GM04503 (cell line): ENCODE measurements at regions not wholly inside any gene's neighbourhood (a gene's known extent, or its start where the extent isn't known, plus 50 kb on each side); places are given as distances from the start of the nearest gene placed in this dataset.
A peak's percentile ranks its signal among the peaks of the same experiment; 100 is the strongest.
"Not testable (repeated sequence)": the region's sequence is repeated elsewhere in the genome, so short reads cannot be mapped to it uniquely, and the experiment has no call there.

Experiments used
- DNase-seq: peaks from one replicate; pipeline ENCODE4 v3.0.0-alpha.2; 2012; ENCODE audit warnings: low read depth

DNA sequence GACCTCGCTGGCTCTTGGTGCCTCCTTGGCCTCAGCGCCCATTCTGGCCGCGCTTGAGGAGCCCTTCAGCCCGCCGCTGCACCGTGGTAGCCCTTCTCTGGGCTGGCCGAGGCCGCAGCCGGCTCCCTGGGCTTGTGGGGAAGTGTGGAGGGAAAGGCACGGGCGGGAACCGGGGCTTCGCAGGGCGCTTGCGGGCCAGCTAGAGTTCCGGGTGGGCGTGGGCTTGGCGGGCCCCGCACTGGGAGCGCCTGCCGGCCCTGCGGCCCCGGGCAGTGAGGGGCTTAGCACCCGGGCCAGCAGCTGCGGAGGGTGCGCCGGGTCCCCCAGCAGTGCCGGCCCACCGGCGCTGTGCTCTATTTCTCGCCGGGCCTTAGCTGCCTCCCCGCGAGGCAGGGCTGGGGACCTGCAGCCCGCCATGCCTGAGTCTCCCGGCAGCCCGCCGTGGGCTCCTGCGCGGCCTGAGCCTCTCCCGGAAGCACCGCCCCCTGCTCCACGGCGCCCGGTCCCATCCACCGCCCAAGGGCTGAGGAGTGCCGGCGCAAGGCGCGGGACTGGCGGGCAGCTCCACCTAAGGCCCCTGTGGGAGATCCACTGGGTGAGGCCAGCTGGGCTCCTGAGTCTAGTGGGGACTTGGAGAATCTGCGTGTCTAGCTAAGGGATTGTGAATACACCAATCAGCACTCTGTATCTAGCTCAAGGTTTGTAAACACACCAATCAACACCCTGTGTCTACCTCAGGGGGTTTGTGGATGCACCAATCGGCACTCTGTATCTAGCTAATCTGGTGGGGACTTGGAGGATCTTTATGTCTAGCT lies 141.1 kb downstream of the SLCO4C1 start:
- not testable (repeated sequence) for DNase-seq

DNA sequence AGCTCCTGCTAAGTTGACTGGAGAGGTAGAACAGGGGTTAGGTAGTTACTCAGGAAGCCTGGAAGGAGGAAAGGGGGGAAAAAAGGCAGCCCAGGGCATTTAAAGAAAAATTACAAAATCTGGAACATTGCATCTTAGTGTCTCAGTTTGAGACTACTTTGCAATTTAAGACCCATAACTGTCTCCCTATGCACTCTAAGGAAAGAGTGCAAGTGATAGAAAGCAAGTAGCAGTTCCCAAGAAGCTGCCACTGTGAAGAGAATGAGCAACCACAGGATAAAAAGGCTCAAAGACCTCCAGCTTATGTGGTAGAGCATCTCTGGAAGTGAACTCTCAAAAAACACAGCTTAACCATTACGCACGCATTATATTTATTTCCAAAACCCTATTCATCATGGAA lies 141.8 kb downstream of the SLCO4C1 start:
- DNase-seq = no peak

DNA sequence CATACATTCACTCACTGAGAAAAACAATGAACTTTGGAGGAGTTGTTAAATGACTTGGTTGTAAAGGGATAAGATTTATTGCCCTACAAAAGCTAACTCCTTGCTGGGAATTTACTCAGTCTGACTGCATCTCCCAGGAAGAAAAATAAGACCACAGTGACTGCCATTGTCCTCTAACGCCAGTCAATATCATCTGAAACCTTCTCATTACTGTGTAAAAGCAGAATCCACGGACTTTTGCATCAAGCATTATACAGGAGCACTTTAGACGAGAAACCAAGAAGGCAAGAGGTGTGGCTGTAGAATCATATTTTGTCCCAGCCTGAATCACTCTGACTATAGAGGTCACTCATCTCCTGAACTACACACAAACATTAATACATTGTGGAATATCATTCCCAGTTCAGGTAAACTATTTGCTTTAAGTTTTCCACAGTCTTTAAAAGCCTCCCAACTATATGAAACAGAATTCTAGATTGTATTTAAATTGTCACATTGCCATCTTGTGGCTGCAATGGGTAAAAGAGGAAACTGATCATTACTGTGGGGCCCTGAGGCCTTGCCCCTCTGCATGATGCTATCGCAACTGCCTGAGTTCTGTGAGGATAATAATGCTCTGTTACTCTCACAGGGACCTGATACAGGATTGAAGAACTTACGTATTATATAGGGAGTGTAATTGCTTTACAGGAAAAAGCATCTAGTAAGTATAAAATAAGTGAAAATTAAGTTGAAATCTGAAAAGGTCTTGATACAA lies 142.9 kb downstream of the SLCO4C1 start:
- no peak for DNase-seq

DNA sequence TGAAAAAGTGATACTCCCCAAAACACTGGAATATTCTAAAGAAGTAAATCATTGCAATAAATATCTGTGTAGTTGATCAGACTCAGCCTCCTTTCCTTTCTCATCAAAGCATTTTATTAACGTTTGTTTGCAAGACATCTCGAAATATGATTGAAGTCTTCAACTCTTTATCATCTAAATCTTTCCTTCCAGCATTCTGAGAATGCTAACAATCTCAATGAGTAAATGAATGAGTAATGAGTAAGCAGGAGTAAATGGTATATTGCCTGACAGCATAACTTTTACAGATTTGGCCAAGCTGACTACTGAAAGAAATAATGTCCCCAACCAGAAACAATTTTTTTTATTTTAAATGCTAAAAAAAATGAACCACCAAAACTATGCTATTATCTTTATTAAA lies 157.1 kb downstream of the SLCO4C1 start:
- DNase-seq = no peak

DNA sequence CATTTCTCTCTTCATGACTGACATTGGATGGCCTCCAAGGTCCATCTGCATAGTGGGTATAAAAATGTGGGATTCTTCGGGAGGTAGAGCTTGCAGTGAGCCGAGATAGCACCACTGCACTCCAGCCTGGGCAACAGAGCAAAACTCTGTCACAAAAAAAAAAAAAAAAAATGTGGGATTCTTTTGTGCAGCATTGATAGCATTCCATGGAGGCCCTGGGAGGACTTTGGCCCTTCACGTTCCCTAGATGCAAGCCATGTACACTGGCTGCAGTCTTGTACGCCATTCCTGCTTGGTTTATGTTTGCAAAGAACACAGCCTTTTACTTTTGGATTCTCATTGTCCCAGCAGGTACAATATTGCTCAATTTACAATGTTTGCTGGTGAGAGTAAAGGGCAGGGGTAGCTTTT lies 157.8 kb downstream of the SLCO4C1 start:
- DNase-seq = no peak

DNA sequence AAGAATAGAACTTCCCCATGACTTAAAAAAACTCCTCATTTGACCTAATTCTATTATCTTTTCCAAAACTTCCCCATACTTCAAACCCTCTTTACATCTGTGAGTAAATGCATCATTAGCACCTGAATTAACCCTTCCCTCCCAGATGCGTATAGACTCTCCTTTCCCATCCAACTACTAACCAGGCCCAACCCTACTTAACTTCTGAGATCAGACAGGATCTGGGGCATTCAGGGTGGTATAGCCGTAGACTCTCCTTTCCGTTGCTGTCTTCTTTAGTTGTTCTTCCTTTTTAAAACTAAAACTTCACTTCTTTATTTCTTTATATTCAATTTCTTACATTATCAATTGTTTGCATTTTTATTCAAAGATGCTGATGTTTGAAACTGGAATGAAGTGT lies 165.2 kb downstream of the SLCO4C1 start:
- no peak for DNase-seq

DNA sequence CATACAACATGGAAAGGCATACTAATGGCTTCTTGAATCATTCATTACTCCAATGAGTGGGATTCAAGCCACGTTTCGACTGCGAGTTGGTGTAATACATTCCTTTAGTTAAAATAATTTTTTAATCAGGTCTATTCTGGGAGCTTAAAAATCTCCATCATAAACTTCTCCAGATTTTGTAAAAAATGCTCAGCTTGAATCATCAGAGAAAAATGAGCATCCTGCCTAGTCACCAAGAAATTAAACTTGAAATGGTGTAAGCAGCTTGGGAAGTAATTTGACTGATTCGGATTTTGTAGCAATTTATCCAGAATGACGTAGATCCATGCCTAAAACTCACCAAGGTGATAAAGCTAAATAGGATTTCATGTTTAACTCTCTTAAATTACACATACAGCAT lies 165.7 kb downstream of the SLCO4C1 start:
- DNase-seq = peak; percentile 63

DNA sequence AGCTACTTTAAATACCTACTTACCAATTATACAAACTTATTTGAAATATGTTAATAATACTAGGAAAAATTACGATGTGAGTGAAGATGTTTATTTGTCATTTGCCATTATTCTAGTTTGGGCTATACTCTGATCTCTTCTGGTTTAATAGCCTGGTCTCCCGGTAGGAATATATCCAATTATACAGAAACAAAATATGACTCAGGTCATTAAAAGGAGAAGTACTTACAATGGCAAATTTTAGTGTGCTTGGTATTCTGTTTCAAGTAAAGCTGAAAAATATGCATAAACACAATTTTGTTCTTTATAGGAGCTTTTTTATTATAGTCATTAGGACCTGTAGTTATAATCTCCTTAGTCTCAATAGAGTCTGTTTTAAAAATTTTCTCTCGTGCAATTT lies 176.8 kb downstream of the SLCO4C1 start:
- no peak for DNase-seq

DNA sequence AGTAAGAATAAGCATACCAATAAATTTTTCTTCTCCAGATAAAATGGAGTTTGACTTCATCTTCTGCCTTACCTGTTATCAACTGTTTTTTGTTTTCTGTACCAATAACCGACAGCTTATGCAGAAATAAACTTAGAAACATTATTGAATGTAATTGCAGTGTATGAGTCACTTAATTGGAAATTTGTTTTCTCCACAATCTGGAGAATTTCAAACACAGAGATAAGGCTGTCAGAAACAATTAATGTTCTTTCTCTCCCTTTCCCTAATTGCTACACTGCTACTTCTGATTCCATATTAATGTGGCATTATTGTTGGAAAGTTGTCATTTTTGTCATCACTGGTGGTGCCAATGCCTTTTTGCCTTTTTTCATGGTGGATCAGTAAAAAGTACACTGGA lies 180.3 kb downstream of the SLCO4C1 start:
- DNase-seq = no peak

DNA sequence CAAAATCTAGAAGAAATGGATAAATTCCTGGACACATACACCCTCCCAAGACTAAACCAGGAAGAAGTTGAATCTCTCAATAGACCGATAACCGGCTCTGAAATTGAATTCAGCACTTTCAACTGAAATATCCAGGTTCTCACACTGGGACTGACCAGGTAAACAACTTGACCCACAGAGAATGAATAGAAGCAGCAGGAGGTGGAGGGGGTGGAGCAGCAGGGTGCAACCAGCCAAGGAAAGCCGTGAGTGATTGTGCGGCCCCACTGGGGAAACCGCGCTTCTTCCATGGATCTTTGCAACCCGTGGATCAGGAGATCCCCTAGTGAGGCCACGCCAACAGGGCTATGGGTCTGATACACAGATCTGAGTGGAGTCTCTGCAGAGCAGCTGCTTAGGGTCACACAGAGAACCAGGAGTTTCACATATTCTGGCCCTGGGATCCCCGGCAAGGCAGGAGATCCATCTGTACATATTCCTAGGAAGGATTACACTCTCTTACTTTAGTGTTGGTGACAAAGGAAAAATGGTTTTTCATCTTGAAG lies 181.5 kb downstream of the SLCO4C1 start:
- DNase-seq = no peak

DNA sequence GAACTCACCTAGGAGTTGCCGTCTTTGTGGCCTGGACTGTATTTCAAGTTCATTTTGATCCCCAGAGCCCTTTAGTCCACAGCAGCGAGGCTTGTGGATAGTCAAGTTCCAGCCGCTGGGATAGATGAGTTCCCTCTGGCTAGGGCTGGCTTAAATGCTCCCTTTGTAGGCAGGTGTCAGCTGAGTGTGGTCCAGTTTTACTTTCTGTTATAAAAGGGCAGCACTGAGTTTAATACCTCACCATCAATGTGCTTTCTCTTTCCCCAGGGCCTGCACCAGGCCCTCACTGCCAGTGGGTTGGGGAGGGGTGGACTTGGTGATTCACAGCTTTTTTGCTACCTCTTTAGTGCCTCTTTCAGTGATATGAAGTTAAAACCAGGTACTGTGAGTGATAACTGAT lies 188.2 kb downstream of the SLCO4C1 start:
- no peak for DNase-seq

DNA sequence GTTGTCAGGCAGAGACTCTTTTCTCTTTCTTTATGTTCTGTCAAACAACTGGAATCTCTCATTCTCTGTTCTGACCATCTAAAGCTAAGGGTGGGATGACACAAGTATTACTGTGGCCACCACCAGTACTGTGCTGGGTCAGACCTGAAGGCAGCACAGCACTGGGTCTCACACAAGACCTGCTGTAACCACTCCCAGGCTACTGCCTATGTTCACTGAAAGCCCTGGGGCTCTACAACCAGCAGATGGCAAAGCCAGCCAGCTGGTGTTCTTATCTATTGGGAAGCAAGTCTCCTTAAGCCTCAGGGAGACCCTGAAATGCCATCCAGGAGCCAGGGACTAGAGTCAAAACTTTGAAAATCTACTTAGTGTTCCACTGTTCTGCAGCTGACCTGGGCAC lies 189.5 kb downstream of the SLCO4C1 start:
- no peak for DNase-seq

DNA sequence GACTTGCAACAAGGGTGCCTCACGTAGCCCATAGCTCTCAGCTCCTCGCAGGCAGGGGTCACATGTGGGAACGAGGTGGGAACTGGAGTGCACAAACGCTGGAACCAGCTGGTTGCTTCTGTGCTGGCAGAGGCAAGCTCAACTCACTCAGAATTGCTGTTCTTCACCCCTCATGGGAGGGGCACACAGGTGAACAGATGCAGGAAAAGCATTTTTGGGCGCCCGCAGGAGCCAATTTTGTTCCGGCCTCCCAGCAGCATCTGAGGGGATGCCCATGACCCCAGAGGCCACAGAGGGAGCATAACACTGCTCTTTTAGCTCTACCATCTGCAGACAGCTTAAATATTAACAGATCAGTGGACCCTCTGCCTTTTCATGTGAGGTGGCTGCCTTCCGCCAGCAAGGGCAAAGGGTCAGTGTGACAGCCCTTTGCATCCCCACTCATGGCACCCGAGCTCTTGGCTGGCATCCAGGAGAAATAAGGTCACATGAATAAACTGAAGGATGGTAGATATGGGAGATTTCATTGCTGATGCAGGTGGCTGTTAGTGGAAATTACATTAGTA lies 196.2 kb downstream of the SLCO4C1 start:
- no peak for DNase-seq

DNA sequence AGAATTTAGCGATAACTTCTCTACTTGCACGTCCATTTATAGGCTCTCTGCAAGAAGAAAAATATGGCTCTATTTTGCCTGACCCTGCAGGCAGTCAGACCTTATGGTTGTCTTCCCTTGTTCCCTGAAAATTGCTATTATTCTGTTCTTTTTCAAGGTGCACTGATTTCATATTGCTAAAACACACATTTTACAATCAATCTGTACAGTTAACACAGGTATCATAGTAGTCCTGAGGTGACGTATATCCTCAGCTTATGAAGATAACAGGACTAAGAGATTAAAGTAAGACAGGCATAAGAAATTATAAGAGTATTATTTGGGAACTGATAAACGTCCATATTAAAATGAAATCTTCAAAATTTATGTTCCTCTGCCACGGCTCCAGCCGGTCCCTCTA lies 197.0 kb downstream of the SLCO4C1 start:
- DNase-seq = not testable (repeated sequence)

DNA sequence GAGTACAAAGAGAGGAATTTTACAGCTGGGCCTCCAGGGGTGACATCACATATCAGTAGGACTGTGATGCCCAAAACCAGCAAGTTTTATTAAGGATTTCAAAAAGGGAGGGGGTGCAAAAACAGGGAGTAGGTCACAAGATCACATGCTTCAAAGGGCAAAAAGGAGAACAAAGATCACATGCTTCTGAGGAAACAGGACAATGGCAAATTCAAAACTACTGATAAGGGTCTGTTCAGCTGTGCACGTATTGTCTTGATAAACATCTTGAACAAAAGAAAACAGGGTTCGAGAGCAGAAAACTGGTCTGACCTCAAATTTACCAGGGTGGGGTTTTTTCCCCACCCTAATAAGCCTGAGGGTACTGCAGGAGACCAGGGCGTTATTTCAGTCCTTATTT lies 197.5 kb downstream of the SLCO4C1 start:
- not testable (repeated sequence) for DNase-seq

DNA sequence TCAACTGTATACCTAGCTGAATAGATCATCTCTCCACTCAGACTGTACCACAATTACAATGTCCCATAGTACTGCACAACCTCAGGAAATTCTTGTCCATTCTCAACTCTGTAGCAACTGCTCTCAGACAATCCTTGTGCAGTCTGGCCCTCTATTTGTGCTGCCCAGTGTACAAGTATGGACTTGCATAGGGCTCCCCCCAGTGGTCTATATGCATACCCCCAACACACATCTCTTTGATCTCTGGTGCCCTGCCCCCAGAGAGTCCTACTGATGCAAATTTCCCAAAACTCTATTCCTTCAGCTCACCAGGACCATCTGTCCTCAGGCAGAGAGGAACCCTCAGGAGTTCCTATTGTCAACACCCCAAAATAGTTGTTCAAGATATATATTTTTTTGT lies 205.3 kb downstream of the SLCO4C1 start:
- no peak for DNase-seq

DNA sequence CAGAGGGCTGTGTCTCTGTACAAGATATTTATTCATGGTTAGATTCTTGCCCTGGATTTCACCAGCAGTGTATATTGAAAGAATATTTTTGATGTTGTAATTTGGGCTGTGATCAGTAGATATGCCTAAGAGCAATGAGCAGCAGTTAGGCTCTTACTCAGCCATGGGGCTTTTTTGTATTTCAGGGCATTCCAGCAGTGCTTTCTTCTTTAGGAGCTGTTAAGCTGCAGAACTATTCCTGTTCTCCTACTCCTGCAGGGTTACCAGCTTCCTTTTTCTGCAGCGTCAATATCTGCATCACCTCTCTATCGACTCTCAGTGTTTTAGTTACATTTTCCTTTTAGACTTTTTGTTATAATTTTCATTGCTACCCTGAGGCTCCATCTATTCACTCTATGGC lies 206.2 kb downstream of the SLCO4C1 start:
- DNase-seq = no peak

DNA sequence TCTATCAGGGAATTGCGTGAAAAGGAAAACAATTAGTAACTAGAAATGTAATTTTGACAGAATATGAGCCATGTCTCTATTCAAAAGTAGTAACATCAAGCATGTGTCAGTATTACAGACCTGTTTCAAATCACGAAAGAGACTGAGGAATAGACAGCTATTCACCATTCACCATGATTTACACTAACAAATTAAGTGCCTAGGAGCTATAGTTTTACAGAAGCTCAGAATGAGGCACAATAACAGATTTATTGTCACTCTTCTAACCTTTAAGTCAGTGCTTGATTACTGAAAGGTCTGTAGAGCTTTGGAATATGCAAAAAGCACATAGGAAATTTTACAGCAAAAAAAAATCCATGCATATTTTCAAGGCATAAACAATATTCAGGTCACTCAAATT lies 208.2 kb downstream of the SLCO4C1 start:
- DNase-seq = no peak

DNA sequence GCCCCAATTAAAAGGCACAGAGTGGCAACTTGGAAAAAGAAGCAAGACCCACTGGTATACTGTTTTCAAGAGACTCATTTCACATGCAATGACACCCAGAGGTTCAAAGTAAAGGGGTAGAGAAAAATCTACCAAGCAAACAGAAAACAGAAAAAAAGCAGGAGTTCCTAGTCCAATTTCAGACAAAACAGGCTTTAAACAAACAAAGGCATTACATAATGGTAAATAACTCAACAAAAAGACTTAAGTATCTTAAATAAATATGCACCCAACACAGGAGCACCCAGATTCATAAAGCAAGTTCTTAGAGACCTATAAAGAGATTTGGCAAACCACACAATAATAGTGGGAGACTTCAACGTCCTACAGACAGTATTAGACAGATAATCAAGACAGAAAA lies 215.8 kb downstream of the SLCO4C1 start:
- DNase-seq = no peak

DNA sequence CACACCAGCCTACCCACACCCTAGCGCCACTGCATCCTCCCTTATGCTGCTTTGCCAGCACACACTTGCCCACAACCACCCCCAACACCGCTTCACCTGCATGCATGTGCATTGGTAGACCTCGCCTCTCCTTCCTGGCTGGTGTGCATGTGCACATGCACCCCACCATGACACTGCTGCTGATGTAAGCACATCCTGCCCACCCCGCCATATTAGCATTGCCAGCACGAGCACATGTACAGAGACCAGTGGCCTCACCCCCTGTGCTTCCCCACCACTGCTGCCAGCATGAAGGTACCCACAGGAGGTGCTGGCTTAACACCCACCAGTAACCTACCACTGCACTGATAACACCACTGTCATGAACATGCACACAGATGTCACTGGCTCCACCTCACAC lies 218.2 kb downstream of the SLCO4C1 start:
- DNase-seq = no peak

DNA sequence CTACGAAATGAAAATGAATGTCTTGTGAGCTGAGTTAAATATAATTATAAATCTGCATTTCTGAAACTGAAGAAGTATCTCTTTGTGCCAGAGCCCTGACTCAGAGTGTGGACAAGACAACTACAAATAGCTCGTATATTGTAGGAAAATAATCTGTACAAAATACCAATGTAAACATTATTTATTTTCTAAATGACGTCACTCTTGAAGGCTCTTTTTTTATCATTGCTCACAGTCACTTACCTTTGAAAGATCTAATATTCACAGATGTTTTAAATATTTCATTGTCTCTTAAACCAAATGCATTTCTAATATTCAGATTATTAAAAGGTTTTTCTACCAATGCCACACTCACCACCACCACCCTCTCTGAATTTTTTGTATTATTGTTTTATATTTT lies 226.1 kb downstream of the SLCO4C1 start:
- no peak for DNase-seq

DNA sequence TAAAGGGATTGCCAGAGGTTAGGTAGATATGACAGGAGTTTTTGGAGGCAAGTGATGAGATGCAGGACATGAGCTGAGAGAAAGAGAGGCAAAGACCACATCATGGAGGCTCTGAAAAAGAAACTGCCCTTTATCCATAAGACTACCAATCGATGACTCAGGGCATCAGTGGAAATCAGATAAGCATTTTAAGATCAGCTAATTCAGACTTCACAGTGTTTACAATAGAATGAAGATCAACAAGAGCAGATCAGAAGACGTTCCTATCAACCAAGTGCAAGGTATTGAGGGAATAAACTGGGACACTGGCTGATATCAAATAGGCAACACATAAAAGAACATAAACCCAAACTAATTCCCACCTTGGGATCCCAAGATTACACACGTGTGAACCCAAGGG lies 227.2 kb downstream of the SLCO4C1 start:
- DNase-seq = no peak

DNA sequence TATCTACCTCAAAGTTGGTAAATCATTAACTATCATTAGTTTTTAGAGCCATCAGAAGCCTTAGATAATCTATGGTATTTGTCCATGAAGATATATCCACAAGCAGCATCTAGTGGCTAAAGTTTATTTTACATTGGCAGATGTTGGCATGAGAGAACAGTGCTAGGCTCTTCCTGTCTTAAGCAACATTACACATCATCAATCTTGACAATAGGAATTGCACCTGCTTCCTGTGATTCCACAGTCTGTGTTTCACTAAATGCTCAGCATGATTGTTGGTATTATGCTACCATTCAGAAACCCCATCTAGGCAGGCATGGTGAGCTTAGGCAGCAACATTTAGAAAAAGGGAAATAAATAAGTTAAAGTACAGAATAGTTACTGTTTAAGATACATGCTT lies 246.6 kb downstream of the SLCO4C1 start:
- DNase-seq = no peak
